ENCODE measurements at regions not wholly inside any gene's neighbourhood (a gene's known extent, or its start where the extent isn't known, plus 50 kb on each side); places are given as distances from the start of the nearest gene placed in this dataset.

DNA sequence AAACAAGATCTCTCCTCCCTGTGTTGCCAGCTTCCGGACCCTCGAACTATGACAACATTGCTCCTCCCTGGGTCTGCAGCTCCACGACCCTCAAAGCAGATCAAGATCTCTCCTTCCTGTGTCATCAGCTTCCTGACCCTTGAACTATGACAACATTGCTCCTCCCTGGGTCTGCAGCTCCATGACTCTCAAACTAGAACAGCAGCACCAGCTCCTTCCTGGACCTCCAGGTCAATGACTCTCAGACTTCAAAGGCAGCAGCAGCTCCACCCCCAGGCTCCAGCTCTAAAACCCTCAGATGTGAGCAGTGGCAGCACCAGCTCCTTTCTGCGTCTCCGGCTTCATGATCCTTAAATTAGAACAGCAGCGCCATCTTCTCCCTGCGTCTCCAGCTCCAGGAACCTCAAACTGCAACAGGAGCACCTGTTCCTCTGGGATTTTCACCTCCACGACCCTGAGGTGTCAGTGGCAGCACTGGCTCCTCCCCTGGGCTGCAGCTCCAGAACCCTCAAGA lies 341.0 kb upstream of the SULF2 start:
- H2AFZ ChIP-seq = no peak overlapping the region
- intact Hi-C loops (cut with micrococcal nuclease; ENCODE audit: unreplicated experiment) = no loop called here
- peaks cover 17% of the 10 kb centered on the region for H3K4me1 ChIP-seq (replicated peaks; ENCODE audit: insufficient read depth)
- H3K4me2 ChIP-seq = no peak overlapping the region
- BruUV-seq (replicated peaks) = no TSS peak
- peaks cover 6% of the 10 kb centered on the region; the same call in 1 of the 2 replicates for H3F3A ChIP-seq (ENCODE audit: insufficient read depth, low read depth)
- peak in 1 of 2 experiments; percentile 6 for DNase-seq
- POLR2A ChIA-PET (ENCODE audit: unreplicated experiment) = no interaction called here
- no peak overlapping the region for H3K27ac ChIP-seq
- H3K27me3 ChIP-seq (ENCODE audit: insufficient read depth, low read depth) = no peaks in the 10 kb centered on the region
- no peaks in the 10 kb centered on the region for H3K36me3 ChIP-seq (ENCODE audit: low read depth)
- CTCF ChIA-PET = interaction anchor here (0.6 kb wide), 1 partner anchor 269 kb away, joined by 6 read pairs; no protein-coding TSS in a partner anchor
- TF ChIP-seq EZH2 (IDR thresholded peaks at IDR 0.05; ENCODE audit: low read depth) = no peak
- no peak for TF ChIP-seq CTCF (conservative IDR thresholded peaks at IDR 0.05)
- H3K4me3 ChIP-seq = no peak overlapping the region
- H3K9me3 ChIP-seq (ENCODE audit: insufficient read depth, low read depth) = no peaks in the 10 kb centered on the region
- H3K9me2 ChIP-seq (ENCODE audit: insufficient read depth) = no peaks in the 10 kb centered on the region
- H3K79me2 ChIP-seq (ENCODE audit: low read depth) = no peaks in the 10 kb centered on the region
- H4K20me1 ChIP-seq (ENCODE audit: insufficient read depth) = no peaks in the 10 kb centered on the region

DNA sequence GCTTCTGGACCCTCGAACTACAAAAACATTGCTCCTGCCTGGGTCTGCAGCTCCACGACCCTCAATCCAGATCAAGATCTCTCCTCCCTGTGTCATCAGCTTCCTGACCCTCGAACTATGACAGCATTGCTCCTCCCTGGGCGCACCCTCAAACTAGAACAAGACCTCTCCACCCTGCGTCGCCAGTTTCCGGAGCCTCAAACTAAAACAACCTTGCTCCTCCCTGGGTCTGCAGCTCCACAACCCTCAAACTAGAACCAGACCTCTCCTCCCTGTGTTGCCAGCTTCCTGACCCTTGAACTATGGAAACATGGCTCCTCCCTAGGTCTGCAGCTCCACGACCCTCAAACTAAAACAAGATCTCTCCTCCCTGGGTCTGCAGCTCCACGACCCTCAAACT lies 339.7 kb upstream of the SULF2 start:
- ChIA-PET POLR2A (ENCODE audit: unreplicated experiment) (interaction anchor here (0.7 kb wide), 1 partner anchor 71 kb away, joined by 21 read pairs; no protein-coding TSS in a partner anchor), CTCF (no interaction called here)
- H4K20me1 ChIP-seq (ENCODE audit: insufficient read depth) = no peaks in the 10 kb centered on the region
- H3K36me3 ChIP-seq (ENCODE audit: low read depth) = no peaks in the 10 kb centered on the region
- no peaks in the 10 kb centered on the region for H3K27me3 ChIP-seq (ENCODE audit: insufficient read depth, low read depth)
- H3K9me3 ChIP-seq (ENCODE audit: insufficient read depth, low read depth) = no peaks in the 10 kb centered on the region
- no peak for DNase-seq
- H3F3A ChIP-seq (ENCODE audit: insufficient read depth, low read depth) = peaks cover 6% of the 10 kb centered on the region; the same call in 1 of the 2 replicates
- H3K9me2 ChIP-seq (ENCODE audit: insufficient read depth) = no peaks in the 10 kb centered on the region
- no peak overlapping the region for H3K27ac ChIP-seq
- TF ChIP-seq CTCF (conservative IDR thresholded peaks at IDR 0.05) (no peak), EZH2 (IDR thresholded peaks at IDR 0.05; ENCODE audit: low read depth) (no peak)
- H3K4me1 ChIP-seq (replicated peaks; ENCODE audit: insufficient read depth) = peaks cover 17% of the 10 kb centered on the region
- H3K79me2 ChIP-seq (ENCODE audit: low read depth) = no peaks in the 10 kb centered on the region
- no peak overlapping the region for H2AFZ ChIP-seq
- intact Hi-C loops (cut with micrococcal nuclease; ENCODE audit: unreplicated experiment) = no loop called here
- no peak overlapping the region for H3K4me3 ChIP-seq
- no peak overlapping the region for H3K4me2 ChIP-seq
- no TSS peak for BruUV-seq (replicated peaks)

GRCh38 chr20:48124181-48124782 lies 339.0 kb upstream of the SULF2 start:
- H2AFZ ChIP-seq = no peak overlapping the region
- no peak overlapping the region for H3K4me2 ChIP-seq
- peaks cover 17% of the 10 kb centered on the region for H3K4me1 ChIP-seq (replicated peaks; ENCODE audit: insufficient read depth)
- H3K36me3 ChIP-seq (ENCODE audit: low read depth) = no peaks in the 10 kb centered on the region
- H3K27ac ChIP-seq = no peak overlapping the region
- no peaks in the 10 kb centered on the region for H3K79me2 ChIP-seq (ENCODE audit: low read depth)
- peaks cover 6% of the 10 kb centered on the region; the same call in 1 of the 2 replicates for H3F3A ChIP-seq (ENCODE audit: insufficient read depth, low read depth)
- no peaks in the 10 kb centered on the region for H4K20me1 ChIP-seq (ENCODE audit: insufficient read depth)
- DNase-seq = no peak
- TF ChIP-seq CTCF (conservative IDR thresholded peaks at IDR 0.05) (no peak), EZH2 (IDR thresholded peaks at IDR 0.05; ENCODE audit: low read depth) (no peak)
- CTCF ChIA-PET = no interaction called here
- BruUV-seq (replicated peaks) = no TSS peak
- intact Hi-C loops (cut with micrococcal nuclease; ENCODE audit: unreplicated experiment) = no loop called here
- H3K27me3 ChIP-seq (ENCODE audit: insufficient read depth, low read depth) = no peaks in the 10 kb centered on the region
- POLR2A ChIA-PET (ENCODE audit: unreplicated experiment) = interaction anchor here (0.5 to 0.6 kb wide), 2 partner anchors 11 to 83 kb away, joined by 3 to 5 read pairs; no protein-coding TSS in a partner anchor
- no peaks in the 10 kb centered on the region for H3K9me2 ChIP-seq (ENCODE audit: insufficient read depth)
- H3K4me3 ChIP-seq = no peak overlapping the region
- H3K9me3 ChIP-seq (ENCODE audit: insufficient read depth, low read depth) = no peaks in the 10 kb centered on the region
